BJ (cell line): ENCODE measurements at regions not wholly inside any gene's neighbourhood (a gene's known extent, or its start where the extent isn't known, plus 50 kb on each side); places are given as distances from the start of the nearest gene placed in this dataset.

ENCODE experiments used
- CTCF ChIA-PET: fragments of 350-600 bp; formaldehyde crosslinking; extraction: SDS; loops from one replicate; lab custom pipeline; 2021; ENCODE audit warnings: antibody characterized with exemption, inconsistent platforms; lab: Yijun Ruan, JAX
- POLR2A ChIA-PET: fragments of 300-600 bp; sonication (Branson Sonifier 250); formaldehyde crosslinking; extraction: SDS; loops from one replicate; lab custom pipeline; 2021; ENCODE audit warnings: antibody characterized with exemption; lab: Charles Lee
- DNase-seq: peaks from one replicate; pipeline ENCODE4 v3.0.0-alpha.2; 2011; ENCODE audit warnings: low read depth
- H3K27me3 ChIP-seq: 2 replicates; pipeline ENCODE4 v1.6.0; 2011; ENCODE audit warnings: low read length; ENCODE audit not compliant: control insufficient read depth, insufficient read depth
- H3K36me3 ChIP-seq: 2 replicates; pipeline ENCODE4 v1.5.1; 2011; ENCODE audit warnings: low read length; ENCODE audit not compliant: control insufficient read depth, insufficient read depth
- H3K4me3 ChIP-seq: 2 replicates; pipeline ENCODE4 v1.5.1; 2011; ENCODE audit warnings: low read depth, mild to moderate bottlenecking, control low read depth, low read length
- TF ChIP-seq, protein P1 (sequence below): IDR thresholded peaks from 2 replicates; pipeline ENCODE4 v1.5.1; 2011; ENCODE audit warnings: low read depth, mild to moderate bottlenecking, control low read depth, inconsistent platforms, low read length, moderate library complexity; ENCODE audit not compliant: insufficient read depth

DNA sequence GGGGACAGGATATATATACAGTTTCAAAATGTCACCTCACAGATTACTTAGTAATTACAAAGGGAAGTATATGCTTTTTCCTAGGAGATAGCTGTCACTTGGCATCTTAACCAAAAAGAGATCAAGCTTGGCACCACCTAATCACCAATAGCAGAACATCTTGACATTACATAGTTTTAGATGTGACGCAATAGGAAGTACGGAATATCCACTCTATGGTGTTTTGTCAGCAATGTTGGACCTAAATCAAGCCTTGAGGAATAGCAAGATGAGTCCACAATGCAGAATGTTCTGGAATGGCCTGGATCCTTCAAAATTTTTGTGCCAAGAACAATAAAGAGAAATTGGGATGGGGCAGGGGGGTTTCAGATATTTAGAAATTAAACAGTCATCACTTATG is 1488.2 kb downstream of the FSTL5 start:
- DNase-seq: no peak
- Histone ChIP-seq H3K4me3 (no peak overlapping the region), H3K27me3 (no peaks in the 10 kb centered on the region), H3K36me3 (no peaks in the 10 kb centered on the region)
- CTCF ChIA-PET: no interaction called here
- POLR2A ChIA-PET: no interaction called here
- TF ChIP-seq, protein P1, sequence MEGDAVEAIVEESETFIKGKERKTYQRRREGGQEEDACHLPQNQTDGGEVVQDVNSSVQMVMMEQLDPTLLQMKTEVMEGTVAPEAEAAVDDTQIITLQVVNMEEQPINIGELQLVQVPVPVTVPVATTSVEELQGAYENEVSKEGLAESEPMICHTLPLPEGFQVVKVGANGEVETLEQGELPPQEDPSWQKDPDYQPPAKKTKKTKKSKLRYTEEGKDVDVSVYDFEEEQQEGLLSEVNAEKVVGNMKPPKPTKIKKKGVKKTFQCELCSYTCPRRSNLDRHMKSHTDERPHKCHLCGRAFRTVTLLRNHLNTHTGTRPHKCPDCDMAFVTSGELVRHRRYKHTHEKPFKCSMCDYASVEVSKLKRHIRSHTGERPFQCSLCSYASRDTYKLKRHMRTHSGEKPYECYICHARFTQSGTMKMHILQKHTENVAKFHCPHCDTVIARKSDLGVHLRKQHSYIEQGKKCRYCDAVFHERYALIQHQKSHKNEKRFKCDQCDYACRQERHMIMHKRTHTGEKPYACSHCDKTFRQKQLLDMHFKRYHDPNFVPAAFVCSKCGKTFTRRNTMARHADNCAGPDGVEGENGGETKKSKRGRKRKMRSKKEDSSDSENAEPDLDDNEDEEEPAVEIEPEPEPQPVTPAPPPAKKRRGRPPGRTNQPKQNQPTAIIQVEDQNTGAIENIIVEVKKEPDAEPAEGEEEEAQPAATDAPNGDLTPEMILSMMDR: no peak

DNA sequence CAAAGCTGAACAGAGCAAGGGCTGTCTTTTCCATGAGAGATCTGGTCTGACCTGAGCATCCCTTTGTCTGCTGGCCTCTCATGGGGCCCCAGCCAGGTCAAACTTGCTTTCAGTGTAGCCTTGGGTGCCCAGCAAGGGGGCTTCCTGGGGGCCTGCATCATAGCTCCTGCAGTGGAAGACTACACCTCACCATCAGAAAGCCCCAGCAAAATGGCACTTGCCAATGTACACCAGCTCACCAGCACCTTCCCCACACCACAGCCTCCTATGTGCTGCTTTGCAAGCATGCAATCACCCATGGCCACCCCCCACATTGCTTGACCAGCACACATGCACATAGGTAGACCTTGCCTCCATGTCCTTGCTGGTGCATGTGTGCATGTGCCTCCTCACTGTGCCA is 1478.1 kb downstream of the FSTL5 start:
- TF ChIP-seq, protein P1: no peak
- no peaks in the 10 kb centered on the region for H3K36me3 ChIP-seq
- ChIA-PET CTCF (no interaction called here), POLR2A (no interaction called here)
- no peak overlapping the region for H3K4me3 ChIP-seq
- no peaks in the 10 kb centered on the region for H3K27me3 ChIP-seq
- no peak for DNase-seq

DNA sequence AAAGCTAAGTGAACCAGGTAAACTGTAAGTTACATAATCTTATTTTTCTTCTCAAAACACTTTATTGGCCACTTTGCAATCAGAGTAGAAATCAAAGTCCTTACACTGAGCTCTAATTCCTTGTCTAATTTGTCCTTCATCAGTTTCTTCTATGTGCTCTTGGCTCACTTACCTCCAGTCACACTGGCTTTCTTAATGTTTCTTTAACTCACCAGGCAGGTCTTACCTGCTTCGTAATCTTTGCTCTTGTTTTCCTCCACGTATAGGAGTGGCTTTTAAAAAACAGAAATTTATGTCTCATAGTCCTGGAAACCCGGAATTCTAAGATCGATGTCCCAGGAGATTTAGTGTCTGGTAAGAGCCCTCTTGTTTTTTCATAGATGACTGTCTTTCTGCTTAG is 1462.1 kb downstream of the FSTL5 start:
- TF ChIP-seq, protein P1: no peak
- Histone ChIP-seq H3K27me3 (no peaks in the 10 kb centered on the region), H3K36me3 (no peaks in the 10 kb centered on the region), H3K4me3 (no peak overlapping the region)
- DNase-seq: no peak
- POLR2A ChIA-PET: no interaction called here
- CTCF ChIA-PET: no interaction called here

DNA sequence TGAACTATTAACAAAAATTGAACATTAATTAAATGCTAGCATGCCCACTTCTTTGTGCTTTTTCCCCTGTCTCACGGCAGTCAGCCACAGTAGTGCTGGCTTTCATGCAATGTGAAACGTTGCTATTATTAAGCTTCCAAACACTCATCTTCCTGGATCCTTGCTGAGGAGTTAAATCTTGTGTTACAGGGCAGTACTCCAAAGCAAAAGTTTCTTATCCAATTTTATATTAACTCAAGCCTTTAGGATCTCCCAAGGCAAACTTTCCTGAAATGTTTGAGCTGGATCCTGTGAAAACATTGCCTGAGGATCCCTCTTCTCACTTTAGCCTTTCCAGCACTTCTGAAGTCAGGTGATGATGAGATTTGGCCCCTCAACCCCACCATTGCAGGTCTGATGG is 1454.8 kb downstream of the FSTL5 start:
- CTCF ChIA-PET: no interaction called here
- H3K27me3 ChIP-seq: no peaks in the 10 kb centered on the region
- POLR2A ChIA-PET: no interaction called here
- TF ChIP-seq, protein P1: no peak
- DNase-seq: no peak
- no peaks in the 10 kb centered on the region for H3K36me3 ChIP-seq
- no peak overlapping the region for H3K4me3 ChIP-seq

DNA sequence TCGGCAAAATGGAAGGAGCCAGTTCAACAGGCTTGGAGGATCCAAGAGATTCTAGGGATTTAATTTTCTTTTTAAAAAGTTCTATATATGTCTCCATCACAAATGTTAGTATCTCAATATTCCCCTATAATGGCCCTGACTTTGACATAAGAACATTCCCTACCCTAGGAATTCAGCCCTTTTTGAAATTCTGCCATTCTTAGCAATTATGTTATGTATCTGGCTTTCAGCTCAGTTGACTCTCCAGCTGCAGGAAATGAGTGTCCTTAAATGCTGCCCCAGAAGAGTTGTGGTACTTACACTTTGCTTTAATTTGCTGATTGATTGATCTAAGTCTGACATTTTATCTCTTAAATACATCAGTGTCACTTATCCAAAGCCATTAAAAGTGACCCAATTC is 1454.3 kb downstream of the FSTL5 start:
- Histone ChIP-seq H3K27me3 (no peaks in the 10 kb centered on the region), H3K4me3 (no peak overlapping the region), H3K36me3 (no peaks in the 10 kb centered on the region)
- DNase-seq: no peak
- CTCF ChIA-PET: no interaction called here
- TF ChIP-seq, protein P1: no peak
- POLR2A ChIA-PET: no interaction called here
